ENCODE measurements at regions not wholly inside any gene's neighbourhood (a gene's known extent, or its start where the extent isn't known, plus 50 kb on each side); places are given as distances from the start of the nearest gene placed in this dataset.

GRCh38 chr16:27678955-27679354 is 129.0 kb downstream of the KATNIP start (continued):
- TF ChIP-seq EZH2 (IDR thresholded peaks at IDR 0.05) (no peak), ZBTB33 (IDR thresholded peaks at IDR 0.05; ENCODE audit: extremely low read depth, insufficient replicate concordance, low read length) (no peak), EZH2phosphoT487 (IDR thresholded peaks at IDR 0.05; ENCODE audit: borderline replicate concordance) (no peak), ZFX (IDR thresholded peaks at IDR 0.05) (no peak), REST (IDR thresholded peaks at IDR 0.05; ENCODE audit: low read depth) (no peak)

GRCh38 chr16:27679899-27680298 is 130.0 kb downstream of the KATNIP start:
- Histone ChIP-seq H3K9ac (ENCODE audit: low read length) (no peak overlapping the region), H3K4me3 (replicated peaks in 1 of 2; ENCODE audit: low read depth in 1 of 2, low read length in 2 of 2) (no peak overlapping the region), H3K36me3 (ENCODE audit: control insufficient read depth in 1 of 2, insufficient read depth in 2 of 2, low read length in 2 of 2) (peaks cover 2 to 3% of the 10 kb centered on the region in 2 experiments; a peak in 2 of 4 replicates), H3K4me1 (ENCODE audit: control insufficient read depth in 1 of 2, insufficient read depth in 2 of 2, low read length in 2 of 2) (no peaks in the 10 kb centered on the region), H3K9me2 (ENCODE audit: insufficient read depth) (no peaks in the 10 kb centered on the region), H4K20me1 (ENCODE audit: insufficient read depth) (no peaks in the 10 kb centered on the region), H3K27ac (ENCODE audit: low read depth, low read length) (no peak overlapping the region), H3K9me3 (ENCODE audit: control insufficient read depth in 1 of 2, insufficient read depth in 1 of 2, low read depth in 1 of 2, low read length in 2 of 2) (no peaks in the 10 kb centered on the region), H3K27me3 (ENCODE audit: insufficient read depth, low read length) (no peaks in the 10 kb centered on the region), H2AFZ (ENCODE audit: low read depth, low read length, poor library complexity, severe bottlenecking) (no peak overlapping the region), H3K79me2 (ENCODE audit: insufficient read depth, low read length) (no peaks in the 10 kb centered on the region), H3K4me2 (ENCODE audit: low read length) (no peak overlapping the region)
- RAD21 ChIA-PET (ENCODE audit: low non-redundant PET in 1 of 2, low total read pairs in 2 of 2, uncharacterized antibody in 2 of 2, unreplicated experiment in 2 of 2) = no interaction called here
- ATAC-seq = no peak
- no peak for DNase-seq (ENCODE audit: low read depth, low spot score)
- intact Hi-C loops (cut with micrococcal nuclease) = no loop called here
- no TSS peak for BruUV-seq (replicated peaks)
- CTCF ChIA-PET = no interaction called here
- POLR2A ChIA-PET = no interaction called here
- no peak for TF ChIP-seq ELF1 (IDR thresholded peaks at IDR 0.05; ENCODE audit: borderline replicate concordance, low read depth)
- TF ChIP-seq SIN3A (IDR thresholded peaks at IDR 0.05; ENCODE audit: low read depth) = no peak
- TF ChIP-seq MAX (IDR thresholded peaks at IDR 0.05) = no peak
- no peak for TF ChIP-seq ZNF274 (IDR thresholded peaks at IDR 0.05; ENCODE audit: low read depth, low read length)
- TF ChIP-seq CTCF (IDR thresholded peaks at IDR 0.05 in 2 of 3, conservative IDR thresholded peaks at IDR 0.05 in 1 of 3; ENCODE audit: borderline replicate concordance in 1 of 3, insufficient read depth in 1 of 3, low read depth in 2 of 3, low read length in 2 of 3) = no peak
- no peak for TF ChIP-seq POLR2AphosphoS5 (IDR thresholded peaks at IDR 0.05; ENCODE audit: low read depth, low read length)
- TF ChIP-seq YY1 (IDR thresholded peaks at IDR 0.05; ENCODE audit: extremely low read depth, insufficient replicate concordance, low read depth, low read length) = no peak
- no peak for TF ChIP-seq CBX3 (IDR thresholded peaks at IDR 0.05; ENCODE audit: low read depth)
- no peak for TF ChIP-seq JUND (IDR thresholded peaks at IDR 0.05)
- TF ChIP-seq REST (IDR thresholded peaks at IDR 0.05; ENCODE audit: low read depth) = no peak
